Caco-2 (cell line): ENCODE measurements at regions not wholly inside any gene's neighbourhood (a gene's known extent, or its start where the extent isn't known, plus 50 kb on each side); places are given as distances from the start of the nearest gene placed in this dataset.

Source experiments
- BruUV-seq: library from RNA; stranded (reverse); fragments of 400-500 nt; replicated peaks from 2 replicates; lab custom pipeline; 2021; lab: Mats Ljungman, UMichigan
- CTCF ChIA-PET: fragments of 300-600 bp; sonication (Branson Sonifier 250); formaldehyde crosslinking; loops from one replicate; lab custom pipeline; 2022; ENCODE audit warnings: antibody characterized with exemption; lab: Charles Lee
- POLR2A ChIA-PET: fragments of 300-600 bp; sonication (Branson Sonifier 250); formaldehyde crosslinking; loops from one replicate; lab custom pipeline; 2022; ENCODE audit warnings: antibody characterized with exemption; lab: Charles Lee
- DNase-seq, 2 experiments: peaks; one replicate each; pipeline versions ENCODE4 v3.0.0 to v3.0.0-alpha.2; 2020 to 2022
- H3K27me3 ChIP-seq: replicated peaks from 2 replicates; pipeline ENCODE4 v1.6.0; 2011; ENCODE audit warnings: low read length; ENCODE audit not compliant: control insufficient read depth, insufficient read depth
- H3K36me3 ChIP-seq: 2 replicates; pipeline ENCODE4 v1.5.1; 2011; ENCODE audit warnings: low read length; ENCODE audit not compliant: control insufficient read depth, insufficient read depth
- H3K4me1 ChIP-seq: fragments of 250-450 bp; sonication (Bioruptor Pico); 2 replicates; pipeline ENCODE4 v1.5.1; 2020; ENCODE audit warnings: mild to moderate bottlenecking
- H3K4me3 ChIP-seq: 2 replicates; pipeline ENCODE4 v1.5.1; 2011; ENCODE audit warnings: low read depth, mild to moderate bottlenecking, control low read depth, low read length
- H3K9me3 ChIP-seq: fragments of 250-450 bp; sonication (Bioruptor Pico); 2 replicates; pipeline ENCODE4 v1.5.1; 2020; ENCODE audit warnings: mild to moderate bottlenecking, moderate library complexity
- H3K27ac Mint-ChIP-seq: one replicate; pipeline ENCODE4 v1.8.0; 2022; ENCODE audit warnings: mixed read lengths; ENCODE audit not compliant: unreplicated experiment
- H3K27me3 Mint-ChIP-seq: one replicate; pipeline ENCODE4 v1.8.0; 2022; ENCODE audit warnings: mixed read lengths; ENCODE audit not compliant: insufficient read depth, unreplicated experiment
- H3K36me3 Mint-ChIP-seq: one replicate; pipeline ENCODE4 v1.8.0; 2022; ENCODE audit warnings: mild to moderate bottlenecking, mixed read lengths; ENCODE audit not compliant: insufficient read depth, unreplicated experiment
- H3K4me1 Mint-ChIP-seq: one replicate; pipeline ENCODE4 v1.8.0; 2022; ENCODE audit warnings: low read depth, mixed read lengths; ENCODE audit not compliant: unreplicated experiment
- H3K4me3 Mint-ChIP-seq: one replicate; pipeline ENCODE4 v1.8.0; 2022; ENCODE audit warnings: mild to moderate bottlenecking, moderate library complexity, mixed read lengths; ENCODE audit not compliant: unreplicated experiment
- H3K9me3 Mint-ChIP-seq: one replicate; pipeline ENCODE4 v1.8.0; 2022; ENCODE audit warnings: mixed read lengths; ENCODE audit not compliant: unreplicated experiment
- CTCF ChIP-seq, 2 experiments: fragments of 200-600 bp in 1 of 2; IDR thresholded peaks; 1 replicate in 1 of 2; 2 replicates in 1 of 2; pipeline versions ENCODE4 v1.5.1 to v1.8.0; 2011 to 2022; ENCODE audit warnings: antibody characterized with exemption in 1 of 2, control low read depth in 1 of 2, inconsistent platforms in 1 of 2, low read depth in 1 of 2, low read length in 1 of 2, mild to moderate bottlenecking in 1 of 2, moderate library complexity in 1 of 2; ENCODE audit not compliant: insufficient read depth in 1 of 2, severe bottlenecking in 1 of 2, unreplicated experiment in 1 of 2
- intact Hi-C: fragments of 100-400 bp; cut with micrococcal nuclease; formaldehyde crosslinking; loops from one replicate; pipeline ENCODE4 v1.10.0; 2022; ENCODE audit not compliant: unreplicated experiment

- Histone ChIP-seq H3K9me3 (no peaks in the 10 kb centered on the region), H3K27me3 (no peaks in the 10 kb centered on the region), H3K4me3 (no peak overlapping the region), H3K4me1 (no peaks in the 10 kb centered on the region), H3K36me3 (no peaks in the 10 kb centered on the region)
- Mint-ChIP-seq H3K9me3 (no peaks in the 10 kb centered on the region), H3K36me3 (no peaks in the 10 kb centered on the region), H3K27ac (no peak overlapping the region), H3K4me1 (no peaks in the 10 kb centered on the region), H3K27me3 (no peaks in the 10 kb centered on the region), H3K4me3 (no peak overlapping the region)
- ChIA-PET POLR2A (no interaction called here), CTCF (no interaction called here)
- no peak for TF ChIP-seq CTCF (IDR thresholded peaks at IDR 0.05; ENCODE audit: insufficient read depth in 1 of 2, low read depth in 1 of 2, low read length in 1 of 2, severe bottlenecking in 1 of 2, unreplicated experiment in 1 of 2)
- no peak for DNase-seq
- BruUV-seq = no TSS peak
- intact Hi-C loops = loop anchor here (10.0 kb wide), 1 partner anchor 262 kb away; the partner anchor contains the start of gene CBLB
Measured at GRCh38 chr3:106126846-106127235, 258.0 kb upstream of the CBLB start.

GRCh38 chr3:106129939-106130338, 261.1 kb upstream of the CBLB start:
- H3K27me3 ChIP-seq = no peaks in the 10 kb centered on the region
- no peak overlapping the region for H3K27ac Mint-ChIP-seq
- no peak for TF ChIP-seq CTCF (IDR thresholded peaks at IDR 0.05; ENCODE audit: insufficient read depth in 1 of 2, low read depth in 1 of 2, low read length in 1 of 2, severe bottlenecking in 1 of 2, unreplicated experiment in 1 of 2)
- ChIA-PET POLR2A (no interaction called here), CTCF (no interaction called here)
- H3K9me3 Mint-ChIP-seq = no peaks in the 10 kb centered on the region
- no peak overlapping the region for H3K4me3 Mint-ChIP-seq
- intact Hi-C loops = loop anchor here (10.0 kb wide), 1 partner anchor 265 kb away; the partner anchor contains the start of gene CBLB
- no peak for DNase-seq
- no peaks in the 10 kb centered on the region for H3K9me3 ChIP-seq
- no peak overlapping the region for H3K4me3 ChIP-seq
- H3K4me1 ChIP-seq = no peaks in the 10 kb centered on the region
- no peaks in the 10 kb centered on the region for H3K36me3 ChIP-seq
- BruUV-seq = no TSS peak
- no peaks in the 10 kb centered on the region for H3K4me1 Mint-ChIP-seq
- H3K27me3 Mint-ChIP-seq = no peaks in the 10 kb centered on the region
- H3K36me3 Mint-ChIP-seq = no peaks in the 10 kb centered on the region

GRCh38 chr3:106130384-106131198, 261.8 kb upstream of the CBLB start:
- Histone ChIP-seq H3K9me3 (no peaks in the 10 kb centered on the region), H3K4me3 (no peak overlapping the region), H3K27me3 (no peaks in the 10 kb centered on the region), H3K36me3 (no peaks in the 10 kb centered on the region), H3K4me1 (no peaks in the 10 kb centered on the region)
- DNase-seq = no peak
- Mint-ChIP-seq H3K36me3 (no peaks in the 10 kb centered on the region), H3K9me3 (no peaks in the 10 kb centered on the region), H3K4me3 (no peak overlapping the region), H3K27me3 (no peaks in the 10 kb centered on the region), H3K27ac (no peak overlapping the region), H3K4me1 (no peaks in the 10 kb centered on the region)
- POLR2A ChIA-PET = no interaction called here
- BruUV-seq = no TSS peak
- intact Hi-C loops = no loop called here
- CTCF ChIA-PET = no interaction called here
- TF ChIP-seq CTCF (IDR thresholded peaks at IDR 0.05; ENCODE audit: insufficient read depth in 1 of 2, low read depth in 1 of 2, low read length in 1 of 2, severe bottlenecking in 1 of 2, unreplicated experiment in 1 of 2) = no peak
